Activated T-cell treated with anti-CD3 and anti-CD28 coated beads, Interleukin-2, amount 50 U/mL, for 72 hours (primary cell): ENCODE measurements at regions not wholly inside any gene's neighbourhood (a gene's known extent, or its start where the extent isn't known, plus 50 kb on each side); places are given as distances from the start of the nearest gene placed in this dataset.

Experiments
- ATAC-seq, 2 donors: fragments of 150-1000 bp; cut with Tn5 transposase; replicated peaks in 1 of 2; 2 replicates each; pipeline ENCODE4 v1.10.0; 2021; ENCODE audit warnings: moderate library complexity in 2 of 2, mild to moderate bottlenecking in 1 of 2
- DNase-seq, 2 donors: peaks; one replicate each; pipeline ENCODE4 v3.0.0; 2021 to 2022; ENCODE audit warnings: mixed read lengths in 1 of 2
- H3K27ac Mint-ChIP-seq: one replicate; pipeline ENCODE4 v1.8.0; 2022; ENCODE audit warnings: mild to moderate bottlenecking, moderate library complexity, mixed read lengths
- H3K27me3 Mint-ChIP-seq: one replicate; pipeline ENCODE4 v1.8.0; 2022; ENCODE audit warnings: low read depth, mixed read lengths
- H3K36me3 Mint-ChIP-seq, 2 donors: one replicate each; pipeline ENCODE4 v1.8.0; 2022; ENCODE audit warnings: mixed read lengths in 2 of 2, mild to moderate bottlenecking in 1 of 2; ENCODE audit not compliant: insufficient read depth in 2 of 2
- H3K4me1 Mint-ChIP-seq: one replicate; pipeline ENCODE4 v1.8.0; 2022; ENCODE audit warnings: low read depth, mixed read lengths
- H3K4me3 Mint-ChIP-seq, 2 donors: one replicate each; pipeline ENCODE4 v1.8.0; 2022; ENCODE audit warnings: mild to moderate bottlenecking in 2 of 2, mixed read lengths in 2 of 2, moderate library complexity in 2 of 2
- H3K9me3 Mint-ChIP-seq, 2 donors: one replicate each; pipeline ENCODE4 v1.8.0; 2022; ENCODE audit warnings: mixed read lengths in 2 of 2

- Mint-ChIP-seq H3K27ac (no peak overlapping the region), H3K27me3 (no peaks in the 10 kb centered on the region), H3K4me3 (no peak overlapping the region), H3K4me1 (no peaks in the 10 kb centered on the region), H3K36me3 (no peaks in the 10 kb centered on the region), H3K9me3 (peaks cover 0 to 4% of the 10 kb centered on the region in 2 donors)
- ATAC-seq (no peak), DNase-seq (no peak)
Measured at GRCh38 chr5:164721656-164722055, 1216.2 kb downstream of the MAT2B start.

DNA sequence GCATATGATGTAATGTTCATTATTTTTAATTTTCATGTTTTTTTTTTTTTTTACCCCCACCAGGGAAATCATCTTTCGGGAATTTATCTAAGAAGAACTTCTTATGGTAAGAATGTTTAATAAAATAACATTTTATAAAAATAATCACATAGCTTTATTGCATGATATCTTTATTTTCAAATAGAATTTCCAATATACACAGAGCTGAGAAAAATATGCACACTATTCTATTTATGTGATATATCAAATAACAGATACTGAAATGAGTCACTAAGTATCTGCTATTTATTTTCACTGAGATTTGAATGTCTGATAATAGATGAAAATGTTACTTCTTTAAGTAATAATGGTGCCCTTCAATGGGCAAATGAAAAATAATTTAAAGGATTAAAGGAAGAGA, 1217.3 kb downstream of the MAT2B start:
- Mint-ChIP-seq H3K36me3 (no peaks in the 10 kb centered on the region), H3K27me3 (no peaks in the 10 kb centered on the region), H3K9me3 (peaks cover 0 to 4% of the 10 kb centered on the region in 2 donors), H3K27ac (no peak overlapping the region), H3K4me1 (no peaks in the 10 kb centered on the region), H3K4me3 (no peak overlapping the region)
- DNase-seq (no peak), ATAC-seq (no peak)

- Mint-ChIP-seq H3K27me3 (no peaks in the 10 kb centered on the region), H3K27ac (no peak overlapping the region), H3K36me3 (no peaks in the 10 kb centered on the region), H3K4me1 (no peaks in the 10 kb centered on the region), H3K9me3 (peaks cover 0 to 2% of the 10 kb centered on the region in 2 donors), H3K4me3 (no peak overlapping the region)
- ATAC-seq (no peak), DNase-seq (no peak)
Measured at GRCh38 chr5:164727012-164727411, 1221.6 kb downstream of the MAT2B start.

- H3K36me3 Mint-ChIP-seq, result no peaks in the 10 kb centered on the region
- no peaks in the 10 kb centered on the region for H3K27me3 Mint-ChIP-seq
- DNase-seq (no peak), ATAC-seq (no peak)
- no peak overlapping the region for H3K4me3 Mint-ChIP-seq
- peaks cover 0 to 2% of the 10 kb centered on the region in 2 donors for H3K9me3 Mint-ChIP-seq
- H3K27ac Mint-ChIP-seq, result no peak overlapping the region
- no peaks in the 10 kb centered on the region for H3K4me1 Mint-ChIP-seq
Measured at GRCh38 chr5:164728733-164729132, 1223.3 kb downstream of the MAT2B start.

DNA sequence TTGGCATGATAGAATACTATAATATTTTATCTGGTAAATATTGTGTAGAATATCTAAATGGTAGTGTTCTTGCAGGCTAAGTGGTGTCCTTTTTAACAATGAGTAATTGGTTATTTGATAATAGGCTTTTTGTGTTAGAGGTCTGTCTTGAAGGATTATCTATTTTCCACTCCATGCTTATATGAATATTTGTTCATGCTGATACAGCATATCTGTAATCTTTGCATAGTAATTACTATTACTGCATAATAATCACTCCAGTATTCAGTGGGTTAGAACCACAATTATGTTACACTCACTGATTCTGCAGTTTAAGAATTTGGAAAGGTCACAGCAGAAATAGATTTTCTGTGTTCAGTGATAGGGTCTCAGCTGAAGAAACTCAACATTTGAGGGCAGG, 1229.9 kb downstream of the MAT2B start:
- H3K4me3 Mint-ChIP-seq, result no peak overlapping the region
- peaks cover 0 to 7% of the 10 kb centered on the region in 2 donors for H3K9me3 Mint-ChIP-seq
- no peak overlapping the region for H3K27ac Mint-ChIP-seq
- no peaks in the 10 kb centered on the region for H3K36me3 Mint-ChIP-seq
- ATAC-seq, result no peak
- H3K27me3 Mint-ChIP-seq, result no peaks in the 10 kb centered on the region
- no peak for DNase-seq
- H3K4me1 Mint-ChIP-seq, result no peaks in the 10 kb centered on the region

GRCh38 chr5:164741376-164741775, 1236.0 kb downstream of the MAT2B start:
- H3K36me3 Mint-ChIP-seq, result no peaks in the 10 kb centered on the region
- H3K9me3 Mint-ChIP-seq, result peaks cover 0 to 5% of the 10 kb centered on the region in 2 donors
- peaks cover 11% of the 10 kb centered on the region for H3K4me1 Mint-ChIP-seq
- H3K27ac Mint-ChIP-seq, result no peak overlapping the region
- DNase-seq (no peak), ATAC-seq (no peak)
- no peak overlapping the region for H3K4me3 Mint-ChIP-seq
- no peaks in the 10 kb centered on the region for H3K27me3 Mint-ChIP-seq

- H3K4me1 Mint-ChIP-seq, result peaks cover 11% of the 10 kb centered on the region
- H3K27ac Mint-ChIP-seq, result no peak overlapping the region
- peaks cover 0 to 3% of the 10 kb centered on the region in 2 donors for H3K9me3 Mint-ChIP-seq
- no peak for ATAC-seq
- H3K27me3 Mint-ChIP-seq, result no peaks in the 10 kb centered on the region
- no peak for DNase-seq
- no peaks in the 10 kb centered on the region for H3K36me3 Mint-ChIP-seq
- H3K4me3 Mint-ChIP-seq, result no peak overlapping the region
Measured at GRCh38 chr5:164742025-164742424, 1236.6 kb downstream of the MAT2B start.

DNA sequence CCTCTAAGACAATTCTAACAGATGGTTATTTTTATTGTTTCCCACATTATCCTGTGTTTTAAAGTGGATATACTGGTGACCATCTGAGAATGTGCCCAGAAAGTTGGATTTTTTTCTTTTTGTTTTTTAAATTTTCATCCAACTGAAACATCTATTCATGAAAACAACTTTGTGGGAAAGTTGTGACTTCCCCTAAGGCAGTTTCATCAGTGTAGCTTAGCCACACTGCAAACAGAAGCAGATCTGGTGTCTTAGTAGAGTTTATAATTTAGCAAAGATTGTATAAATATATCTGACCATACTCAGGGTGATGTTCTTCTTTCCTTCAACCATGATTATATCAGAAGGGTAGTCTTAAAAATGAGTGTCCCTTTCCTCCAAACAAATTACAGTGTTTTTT, 1241.3 kb downstream of the MAT2B start:
- DNase-seq (no peak), ATAC-seq (no peak)
- Mint-ChIP-seq H3K4me3 (no peak overlapping the region), H3K27ac (no peak overlapping the region), H3K27me3 (no peaks in the 10 kb centered on the region), H3K9me3 (peaks cover 0 to 3% of the 10 kb centered on the region in 2 donors), H3K36me3 (no peaks in the 10 kb centered on the region), H3K4me1 (peaks cover 11% of the 10 kb centered on the region)

DNA sequence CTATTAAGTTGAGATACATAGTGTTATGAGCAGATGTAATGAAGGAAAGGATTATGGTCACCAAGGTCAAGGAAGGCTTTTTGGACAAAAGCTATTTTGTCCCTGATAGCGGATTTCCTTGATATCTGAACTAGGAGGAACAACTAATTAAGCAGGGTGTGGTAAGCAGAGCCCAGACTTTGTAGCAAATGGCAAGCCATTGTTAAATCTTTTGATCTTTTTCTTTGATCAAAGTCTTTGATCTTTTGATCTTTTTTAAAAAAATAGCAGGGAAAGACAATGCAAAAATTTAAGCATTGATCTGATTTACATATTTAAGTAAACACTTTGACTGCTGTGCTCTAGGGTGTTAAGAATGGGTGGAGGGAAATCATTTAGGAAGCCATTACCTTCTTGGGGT, 1242.0 kb downstream of the MAT2B start:
- H3K36me3 Mint-ChIP-seq, result no peaks in the 10 kb centered on the region
- ATAC-seq (no peak), DNase-seq (no peak)
- H3K4me3 Mint-ChIP-seq, result no peak overlapping the region
- H3K4me1 Mint-ChIP-seq, result peaks cover 7% of the 10 kb centered on the region
- no peaks in the 10 kb centered on the region for H3K27me3 Mint-ChIP-seq
- peaks cover 0 to 3% of the 10 kb centered on the region in 2 donors for H3K9me3 Mint-ChIP-seq
- no peak overlapping the region for H3K27ac Mint-ChIP-seq

DNA sequence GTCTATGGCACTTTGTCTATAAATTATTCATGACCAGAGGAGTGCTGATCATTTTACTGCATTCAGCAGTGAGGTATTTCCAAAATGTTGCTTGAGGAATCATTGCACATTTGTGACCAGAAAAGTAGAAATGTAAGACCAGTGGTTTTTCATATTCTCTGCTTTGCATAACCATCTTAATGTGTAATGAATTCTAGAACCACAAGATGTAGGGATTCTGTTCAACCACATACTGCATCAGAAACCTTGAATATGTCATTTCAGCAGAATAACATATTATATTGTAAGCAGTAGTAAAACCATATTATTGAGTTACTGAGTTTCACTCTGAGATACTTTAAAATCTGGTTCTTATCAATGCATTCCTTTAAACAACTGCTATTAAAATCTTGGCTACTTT, 1243.4 kb downstream of the MAT2B start:
- ATAC-seq (no peak), DNase-seq (no peak)
- Mint-ChIP-seq H3K36me3 (no peaks in the 10 kb centered on the region), H3K9me3 (peaks cover 0 to 3% of the 10 kb centered on the region in 2 donors), H3K4me1 (no peaks in the 10 kb centered on the region), H3K27me3 (no peaks in the 10 kb centered on the region), H3K4me3 (no peak overlapping the region), H3K27ac (no peak overlapping the region)

DNA sequence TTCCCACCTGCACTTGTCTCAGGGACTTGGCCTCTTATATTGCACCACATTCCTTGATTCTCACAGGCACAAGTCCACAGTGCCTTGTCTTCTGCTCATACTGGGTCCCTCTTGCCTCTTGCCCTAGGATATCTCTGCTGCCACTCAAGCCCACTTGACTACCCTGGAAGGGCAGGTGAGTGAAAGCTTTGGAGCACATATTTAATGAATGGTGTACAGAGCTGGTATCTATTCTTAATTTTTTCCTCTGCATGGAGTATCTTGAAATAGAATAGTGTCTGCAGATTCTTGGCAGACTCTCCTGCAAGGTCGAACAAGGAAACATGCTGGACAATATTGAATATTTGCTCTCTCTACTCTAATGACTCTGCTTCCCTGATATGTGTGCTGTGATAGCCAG, 1248.0 kb downstream of the MAT2B start:
- ATAC-seq, result no peak
- no peaks in the 10 kb centered on the region for H3K4me1 Mint-ChIP-seq

DNA sequence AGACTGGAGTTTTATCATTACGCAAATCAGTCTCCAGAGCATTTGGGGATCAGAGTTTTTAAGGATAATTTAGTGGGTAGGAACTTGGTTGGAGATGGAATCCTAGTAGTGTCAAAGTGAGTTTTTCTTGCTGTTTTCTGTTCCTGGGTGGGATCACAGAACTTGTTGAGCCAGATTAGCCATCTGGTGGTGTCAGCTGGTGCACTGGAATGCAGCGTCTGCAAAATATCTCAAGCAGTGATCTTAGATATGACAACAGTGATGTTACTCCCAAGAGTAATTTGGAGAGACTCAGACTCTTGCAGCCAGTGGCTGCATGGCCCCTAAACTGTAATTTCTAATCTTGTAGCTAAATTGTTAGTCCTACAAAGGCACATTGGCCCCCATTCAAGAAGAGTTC, 1257.8 kb downstream of the MAT2B start:
- Mint-ChIP-seq H3K36me3 (no peaks in the 10 kb centered on the region), H3K4me3 (no peak overlapping the region), H3K4me1 (no peaks in the 10 kb centered on the region), H3K27ac (no peak overlapping the region), H3K9me3 (peaks cover 2 to 11% of the 10 kb centered on the region in 2 donors), H3K27me3 (no peaks in the 10 kb centered on the region)
- ATAC-seq (no peak), DNase-seq (no peak)

More for the DNA sequence above, 1248.0 kb downstream of the MAT2B start:
- Mint-ChIP-seq H3K27ac (no peak overlapping the region), H3K27me3 (no peaks in the 10 kb centered on the region), H3K36me3 (no peaks in the 10 kb centered on the region), H3K9me3 (peaks cover 0 to 2% of the 10 kb centered on the region in 2 donors), H3K4me3 (no peak overlapping the region)
- no peak for DNase-seq

DNA sequence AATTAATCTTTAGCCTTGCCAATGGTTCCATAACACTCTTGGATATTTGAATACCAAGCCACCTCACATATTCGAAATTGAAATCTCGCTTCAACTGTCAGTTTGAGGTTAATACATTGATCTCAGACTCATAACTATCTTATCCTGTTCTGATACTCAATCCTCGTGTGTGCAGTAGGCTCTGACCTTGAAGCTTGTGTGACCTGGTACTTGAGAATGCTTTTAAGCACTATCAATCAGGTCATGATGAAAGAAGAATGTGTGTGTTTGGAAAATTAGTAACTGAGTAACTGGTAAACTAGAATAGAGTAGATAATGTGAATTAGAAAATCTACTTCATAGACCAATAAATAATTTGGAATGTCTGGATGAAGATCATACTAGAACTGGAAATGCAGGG, 1266.7 kb downstream of the MAT2B start:
- H3K4me1 Mint-ChIP-seq, result no peaks in the 10 kb centered on the region
- peaks cover 19 to 20% of the 10 kb centered on the region in 2 donors for H3K9me3 Mint-ChIP-seq
- H3K36me3 Mint-ChIP-seq, result no peaks in the 10 kb centered on the region
- DNase-seq (no peak), ATAC-seq (no peak)
- H3K27me3 Mint-ChIP-seq, result no peaks in the 10 kb centered on the region
- no peak overlapping the region for H3K4me3 Mint-ChIP-seq
- no peak overlapping the region for H3K27ac Mint-ChIP-seq

- no peak for ATAC-seq
- no peak overlapping the region for H3K4me3 Mint-ChIP-seq
- no peaks in the 10 kb centered on the region for H3K4me1 Mint-ChIP-seq
- H3K36me3 Mint-ChIP-seq, result no peaks in the 10 kb centered on the region
- no peaks in the 10 kb centered on the region for H3K27me3 Mint-ChIP-seq
- H3K27ac Mint-ChIP-seq, result no peak overlapping the region
- peaks cover 0 to 4% of the 10 kb centered on the region in 2 donors for H3K9me3 Mint-ChIP-seq
- no peak for DNase-seq
Measured at GRCh38 chr5:164784230-164784629, 1278.8 kb downstream of the MAT2B start.
